ENCODE measurements at regions not wholly inside any gene's neighbourhood (a gene's known extent, or its start where the extent isn't known, plus 50 kb on each side); places are given as distances from the start of the nearest gene placed in this dataset.

GRCh38 chr2:67802824-67803223 lies 260.0 kb downstream of the C1D start:
- TF ChIP-seq CTCF (IDR thresholded peaks at IDR 0.05): no peak
- TF ChIP-seq ZSCAN18 (CRISPR knock-in tag; IDR thresholded peaks at IDR 0.05): no peak
- TF ChIP-seq MAX (CRISPR knock-in tag; IDR thresholded peaks at IDR 0.05): no peak
- TF ChIP-seq CREB1 (CRISPR knock-in tag; IDR thresholded peaks at IDR 0.05): no peak
- TF ChIP-seq TCF7 (CRISPR knock-in tag; IDR thresholded peaks at IDR 0.05; ENCODE audit: low read depth): no peak
- no peak for TF ChIP-seq FOXJ3 (CRISPR knock-in tag; IDR thresholded peaks at IDR 0.05; ENCODE audit: borderline replicate concordance)
- no peak for TF ChIP-seq AR (CRISPR knock-in tag; IDR thresholded peaks at IDR 0.05)
- TF ChIP-seq CREM (CRISPR knock-in tag; IDR thresholded peaks at IDR 0.05): no peak
- TF ChIP-seq ZNF121 (CRISPR knock-in tag; IDR thresholded peaks at IDR 0.05): no peak
- no peak for TF ChIP-seq NR2C2 (CRISPR knock-in tag; IDR thresholded peaks at IDR 0.05)
- TF ChIP-seq E2F4 (CRISPR knock-in tag; IDR thresholded peaks at IDR 0.05; ENCODE audit: borderline replicate concordance, low read depth): no peak
- TF ChIP-seq NR3C1 (CRISPR knock-in tag; conservative IDR thresholded peaks at IDR 0.05; ENCODE audit: low read depth): no peak
- no peak for TF ChIP-seq ZBTB43 (CRISPR knock-in tag; IDR thresholded peaks at IDR 0.05)
